ENCODE measurements at regions not wholly inside any gene's neighbourhood (a gene's known extent, or its start where the extent isn't known, plus 50 kb on each side); places are given as distances from the start of the nearest gene placed in this dataset.
"Not testable (repeated sequence)": the region's sequence is repeated elsewhere in the genome, so short reads cannot be mapped to it uniquely, and the experiment has no call there.

GRCh38 chr14:51446771-51447170 lies 204.9 kb upstream of the FRMD6 start:
- DNase-seq (ENCODE audit: low read depth): no peak

- no peak for DNase-seq (ENCODE audit: low read depth)
Measured at GRCh38 chr14:51447411-51447810, 204.3 kb upstream of the FRMD6 start.

GRCh38 chr14:51448831-51449670 lies 202.7 kb upstream of the FRMD6 start:
- peak; percentile 82 for DNase-seq (ENCODE audit: low read depth)

GRCh38 chr14:51449681-51450080 lies 202.0 kb upstream of the FRMD6 start:
- DNase-seq (ENCODE audit: low read depth): no peak

GRCh38 chr14:51451561-51451960 lies 200.1 kb upstream of the FRMD6 start:
- DNase-seq (ENCODE audit: low read depth): no peak

- no peak for DNase-seq (ENCODE audit: low read depth)
Measured at GRCh38 chr14:51453869-51454268, 197.8 kb upstream of the FRMD6 start.

GRCh38 chr14:51454351-51454750 lies 197.4 kb upstream of the FRMD6 start:
- no peak for DNase-seq (ENCODE audit: low read depth)

- DNase-seq (ENCODE audit: low read depth): no peak
Measured at GRCh38 chr14:51455041-51455835, 196.5 kb upstream of the FRMD6 start.

GRCh38 chr14:51457843-51458562 lies 193.7 kb upstream of the FRMD6 start:
- no peak for DNase-seq (ENCODE audit: low read depth)

GRCh38 chr14:51458563-51458955 lies 193.2 kb upstream of the FRMD6 start:
- no peak for DNase-seq (ENCODE audit: low read depth)

- DNase-seq (ENCODE audit: low read depth): no peak
Measured at GRCh38 chr14:51460011-51460410, 191.7 kb upstream of the FRMD6 start.

GRCh38 chr14:51462182-51462581 lies 189.5 kb upstream of the FRMD6 start:
- DNase-seq (ENCODE audit: low read depth): no peak

- DNase-seq (ENCODE audit: low read depth): no peak
Measured at GRCh38 chr14:51462706-51463105, 189.0 kb upstream of the FRMD6 start.

GRCh38 chr14:51463461-51463860 lies 188.2 kb upstream of the FRMD6 start:
- DNase-seq (ENCODE audit: low read depth): no peak

GRCh38 chr14:51464411-51464810 lies 187.3 kb upstream of the FRMD6 start:
- no peak for DNase-seq (ENCODE audit: low read depth)

GRCh38 chr14:51465486-51465885 lies 186.2 kb upstream of the FRMD6 start:
- no peak for DNase-seq (ENCODE audit: low read depth)

- not testable (repeated sequence) for DNase-seq (ENCODE audit: low read depth)
Measured at GRCh38 chr14:51467392-51467791, 184.3 kb upstream of the FRMD6 start.

GRCh38 chr14:51468523-51468922 lies 183.2 kb upstream of the FRMD6 start:
- DNase-seq (ENCODE audit: low read depth): no peak

- DNase-seq (ENCODE audit: low read depth): no peak
Measured at GRCh38 chr14:51472881-51473280, 178.8 kb upstream of the FRMD6 start.

- no peak for DNase-seq (ENCODE audit: low read depth)
Measured at GRCh38 chr14:51473351-51473750, 178.4 kb upstream of the FRMD6 start.

GRCh38 chr14:51473808-51474565 lies 177.7 kb upstream of the FRMD6 start:
- no peak for DNase-seq (ENCODE audit: low read depth)

GRCh38 chr14:51474854-51475253 lies 176.9 kb upstream of the FRMD6 start:
- DNase-seq (ENCODE audit: low read depth): no peak

Data from GM04503 (cell line).